Activated CD4-positive, CD25-positive, alpha-beta regulatory T cell (primary cell): ENCODE measurements at regions not wholly inside any gene's neighbourhood (a gene's known extent, or its start where the extent isn't known, plus 50 kb on each side); places are given as distances from the start of the nearest gene placed in this dataset.

Experiments used
- DNase-seq, 4 experiments: peaks; one replicate each; lab custom pipeline; 2025; lab: John Stamatoyannopoulos, UW

- peak in 3 of 4 experiments; percentile 36 to 52 (median 45) for DNase-seq
These were observed 548.0 kb downstream of the ETS1 start for GRCh38 chr11:128039140-128040021.

GRCh38 chr11:128036556-128037093 lies 550.7 kb downstream of the ETS1 start:
- no peak for DNase-seq

GRCh38 chr11:128036006-128036405 lies 551.4 kb downstream of the ETS1 start:
- DNase-seq, result no peak

GRCh38 chr11:128031538-128032134 lies 555.7 kb downstream of the ETS1 start:
- peak in 2 of 4 experiments; percentile 24 to 40 for DNase-seq

GRCh38 chr11:128029219-128029722 lies 558.1 kb downstream of the ETS1 start:
- no peak for DNase-seq

GRCh38 chr11:128026596-128026995 lies 560.8 kb downstream of the ETS1 start:
- DNase-seq, result no peak

- DNase-seq, result no peak
These were observed 564.6 kb downstream of the ETS1 start for GRCh38 chr11:128022761-128023160.

GRCh38 chr11:128022007-128022368 lies 565.4 kb downstream of the ETS1 start:
- DNase-seq, result no peak

- no peak for DNase-seq
These were observed 565.9 kb downstream of the ETS1 start for GRCh38 chr11:128021349-128022006.

- no peak for DNase-seq
These were observed 568.7 kb downstream of the ETS1 start for GRCh38 chr11:128018692-128019091.

GRCh38 chr11:128005562-128005961 lies 581.8 kb downstream of the ETS1 start:
- no peak for DNase-seq

GRCh38 chr11:127998421-127998820 lies 588.9 kb downstream of the ETS1 start:
- DNase-seq, result no peak

GRCh38 chr11:127997594-127997993 lies 589.8 kb downstream of the ETS1 start:
- DNase-seq, result no peak

GRCh38 chr11:127996825-127997224 lies 590.5 kb downstream of the ETS1 start:
- DNase-seq, result no peak

- DNase-seq, result no peak
These were observed 591.4 kb downstream of the ETS1 start for GRCh38 chr11:127995921-127996320.

- no peak for DNase-seq
These were observed 592.6 kb downstream of the ETS1 start for GRCh38 chr11:127994736-127995135.

GRCh38 chr11:127993788-127994187 lies 593.6 kb downstream of the ETS1 start:
- no peak for DNase-seq

GRCh38 chr11:127993281-127993680 lies 594.1 kb downstream of the ETS1 start:
- no peak for DNase-seq

GRCh38 chr11:127986073-127986472 lies 601.3 kb downstream of the ETS1 start:
- no peak for DNase-seq

GRCh38 chr11:127972816-127973215 lies 614.5 kb downstream of the ETS1 start:
- no peak for DNase-seq

- no peak for DNase-seq
These were observed 615.9 kb downstream of the ETS1 start for GRCh38 chr11:127971448-127971847.

- DNase-seq, result no peak
These were observed 620.5 kb downstream of the ETS1 start for GRCh38 chr11:127966821-127967220.
